Effector CD4-positive, alpha-beta T cell (primary cell): ENCODE measurements at regions not wholly inside any gene's neighbourhood (a gene's known extent, or its start where the extent isn't known, plus 50 kb on each side); places are given as distances from the start of the nearest gene placed in this dataset.

Experiments
- DNase-seq: peaks from one replicate; pipeline ENCODE4 v3.0.0-alpha.2; 2020

- DNase-seq, result no peak
These were observed 297.0 kb downstream of the FGF9 start for GRCh38 chr13:21967871-21968270.

GRCh38 chr13:21970172-21970571, 299.3 kb downstream of the FGF9 start:
- DNase-seq, result no peak

GRCh38 chr13:21970918-21971317, 300.0 kb downstream of the FGF9 start:
- DNase-seq, result no peak

- no peak for DNase-seq
These were observed 301.1 kb downstream of the FGF9 start for GRCh38 chr13:21971662-21972621.

GRCh38 chr13:21973437-21974125, 302.7 kb downstream of the FGF9 start:
- no peak for DNase-seq

- DNase-seq, result no peak
These were observed 303.9 kb downstream of the FGF9 start for GRCh38 chr13:21974741-21975140.

GRCh38 chr13:21976159-21976558, 305.3 kb downstream of the FGF9 start:
- no peak for DNase-seq

- DNase-seq, result no peak
These were observed 308.4 kb downstream of the FGF9 start for GRCh38 chr13:21979161-21979806.

GRCh38 chr13:21980049-21980448, 309.2 kb downstream of the FGF9 start:
- no peak for DNase-seq

- DNase-seq, result no peak
These were observed 313.3 kb downstream of the FGF9 start for GRCh38 chr13:21984156-21984555.

- DNase-seq, result no peak
These were observed 315.7 kb downstream of the FGF9 start for GRCh38 chr13:21986602-21987001.

- no peak for DNase-seq
These were observed 316.9 kb downstream of the FGF9 start for GRCh38 chr13:21987793-21988192.

GRCh38 chr13:21988624-21989023, 317.8 kb downstream of the FGF9 start:
- DNase-seq, result no peak

GRCh38 chr13:21996049-21996448, 325.2 kb downstream of the FGF9 start:
- no peak for DNase-seq

GRCh38 chr13:21997726-21998125, 326.9 kb downstream of the FGF9 start:
- no peak for DNase-seq

GRCh38 chr13:21998279-21998990, 327.6 kb downstream of the FGF9 start:
- DNase-seq, result no peak

GRCh38 chr13:21999666-22000065, 328.8 kb downstream of the FGF9 start:
- no peak for DNase-seq

GRCh38 chr13:22000191-22000590, 329.3 kb downstream of the FGF9 start:
- DNase-seq, result no peak

GRCh38 chr13:22001336-22001735, 330.5 kb downstream of the FGF9 start:
- DNase-seq, result no peak

GRCh38 chr13:22002893-22003292, 332.0 kb downstream of the FGF9 start:
- DNase-seq, result no peak

GRCh38 chr13:22009500-22009899, 338.6 kb downstream of the FGF9 start:
- no peak for DNase-seq

- no peak for DNase-seq
These were observed 339.1 kb downstream of the FGF9 start for GRCh38 chr13:22009937-22010336.

- DNase-seq, result no peak
These were observed 341.8 kb downstream of the FGF9 start for GRCh38 chr13:22012686-22013085.
